HG02678 (cell line): ENCODE measurements at regions not wholly inside any gene's neighbourhood (a gene's known extent, or its start where the extent isn't known, plus 50 kb on each side); places are given as distances from the start of the nearest gene placed in this dataset.
"Not testable (repeated sequence)": the region's sequence is repeated elsewhere in the genome, so short reads cannot be mapped to it uniquely, and the experiment has no call there.

Experiments used
- ATAC-seq: cut with Tn5 transposase; IDR thresholded peaks from one replicate; pipeline ENCODE4 v1.9.1; 2021; ENCODE audit warnings: mild to moderate bottlenecking, moderate library complexity; ENCODE audit not compliant: unreplicated experiment

DNA sequence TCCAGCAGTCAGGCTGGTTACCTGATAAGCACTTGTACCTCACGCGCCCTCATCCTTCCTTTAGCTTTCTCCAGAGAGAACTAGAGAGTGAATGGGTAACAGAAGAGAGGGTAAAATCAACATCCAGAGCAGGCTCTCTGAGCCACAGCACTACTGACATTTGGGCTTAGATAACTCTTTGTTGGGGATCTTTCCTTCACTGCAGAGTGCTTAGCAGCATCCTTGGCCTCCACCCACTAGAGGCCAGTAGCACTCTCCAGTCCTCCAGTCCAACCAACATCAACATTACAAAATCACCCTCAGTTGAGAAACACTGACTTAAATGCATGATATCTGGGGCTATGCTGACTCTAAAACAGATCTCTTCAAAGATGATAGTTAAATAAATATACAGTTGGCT, 220.7 kb downstream of the TACR3 start:
- no peak for ATAC-seq

GRCh38 chr4:103498161-103499070, 221.4 kb downstream of the TACR3 start:
- ATAC-seq = peak; percentile 84

DNA sequence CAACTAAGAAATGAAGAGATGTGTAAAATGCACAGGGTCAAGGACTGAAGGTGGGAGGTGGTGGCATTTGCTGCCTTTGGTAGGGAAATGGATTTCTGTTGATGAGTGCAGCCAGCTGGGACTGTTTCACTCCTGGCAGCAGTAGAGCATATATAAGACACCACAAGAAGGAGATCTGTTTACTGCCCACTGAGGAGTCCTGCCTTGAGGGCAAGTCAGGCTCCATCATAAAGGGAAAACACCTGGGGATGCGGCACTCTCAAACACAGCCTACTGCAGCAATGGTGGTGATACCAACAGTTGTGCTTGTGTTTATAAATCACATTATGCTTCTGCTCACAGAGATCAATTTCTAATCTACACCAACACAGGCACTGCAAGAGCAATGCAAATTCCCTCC, 222.1 kb downstream of the TACR3 start:
- peak; percentile 37 for ATAC-seq

GRCh38 chr4:103496800-103497199, 223.0 kb downstream of the TACR3 start:
- ATAC-seq = no peak

GRCh38 chr4:103493450-103494159, 226.2 kb downstream of the TACR3 start:
- ATAC-seq = no peak

- ATAC-seq = not testable (repeated sequence)
These were observed 234.5 kb downstream of the TACR3 start for GRCh38 chr4:103485296-103485695.

DNA sequence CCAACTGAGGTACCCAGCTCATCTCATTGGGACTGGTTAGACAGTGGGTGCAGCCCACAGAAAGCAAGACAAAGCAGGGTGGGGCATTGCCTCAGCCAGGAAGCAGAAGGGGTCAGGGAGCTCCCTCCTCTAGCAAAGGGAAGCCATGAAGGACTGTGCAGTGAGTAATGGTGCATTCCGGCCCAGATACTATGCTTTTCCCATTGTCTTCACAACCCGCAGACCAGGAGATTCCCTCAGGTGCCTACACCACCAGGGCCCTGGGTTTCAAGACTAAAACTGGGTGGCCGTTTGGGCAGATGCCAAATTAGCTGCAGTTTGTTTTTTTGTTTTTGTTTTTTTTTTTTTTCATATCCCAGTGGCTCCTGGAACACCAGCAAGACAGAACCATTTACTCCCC, 235.3 kb downstream of the TACR3 start:
- no peak for ATAC-seq

DNA sequence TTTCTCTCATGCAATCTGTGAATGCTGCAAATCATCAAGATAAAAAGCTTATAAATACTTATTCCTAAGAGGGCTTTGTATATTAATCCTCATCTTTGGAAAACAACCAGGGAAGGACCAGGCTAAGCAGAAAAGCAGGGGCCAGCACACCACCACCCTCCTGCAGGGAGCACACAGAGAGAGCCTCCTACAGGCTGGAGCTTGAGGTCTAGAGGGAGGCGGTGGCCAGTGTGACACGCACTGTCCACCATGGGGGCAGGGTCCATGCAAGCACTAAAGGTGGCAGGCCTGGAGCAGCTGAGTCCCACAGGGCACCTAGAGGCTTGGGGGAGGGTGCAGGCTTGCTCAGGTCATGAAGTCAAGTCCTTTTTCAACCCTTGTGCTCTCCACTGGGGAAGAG, 236.9 kb downstream of the TACR3 start:
- ATAC-seq = no peak

GRCh38 chr4:103482471-103482870, 237.3 kb downstream of the TACR3 start:
- ATAC-seq = no peak

- no peak for ATAC-seq
These were observed 241.1 kb downstream of the TACR3 start for GRCh38 chr4:103478734-103479133.

DNA sequence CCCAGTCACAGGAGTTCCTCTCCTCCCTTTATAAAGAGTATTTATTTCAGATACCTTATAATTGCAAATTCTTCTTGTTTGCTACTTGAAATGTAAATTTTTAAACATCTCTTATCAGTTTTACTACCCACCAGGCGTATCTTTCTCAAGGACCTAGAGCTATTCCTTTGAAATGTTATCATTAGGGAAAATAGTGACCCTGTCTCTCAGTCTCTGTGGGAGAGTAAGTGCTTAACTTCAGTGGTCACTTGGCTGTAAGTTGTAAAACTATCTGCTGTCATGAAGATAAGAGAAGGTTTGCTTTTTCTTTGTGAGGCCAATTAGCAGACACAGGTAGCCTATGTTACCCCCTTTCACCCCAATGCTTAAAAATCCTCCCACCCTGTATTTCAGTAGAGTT, 241.6 kb downstream of the TACR3 start:
- no peak for ATAC-seq

GRCh38 chr4:103457566-103457965, 259.4 kb upstream of the CENPE start:
- ATAC-seq = no peak

GRCh38 chr4:103451341-103451740, 253.2 kb upstream of the CENPE start:
- no peak for ATAC-seq

- ATAC-seq = no peak
These were observed 252.6 kb upstream of the CENPE start for GRCh38 chr4:103450693-103451092.

DNA sequence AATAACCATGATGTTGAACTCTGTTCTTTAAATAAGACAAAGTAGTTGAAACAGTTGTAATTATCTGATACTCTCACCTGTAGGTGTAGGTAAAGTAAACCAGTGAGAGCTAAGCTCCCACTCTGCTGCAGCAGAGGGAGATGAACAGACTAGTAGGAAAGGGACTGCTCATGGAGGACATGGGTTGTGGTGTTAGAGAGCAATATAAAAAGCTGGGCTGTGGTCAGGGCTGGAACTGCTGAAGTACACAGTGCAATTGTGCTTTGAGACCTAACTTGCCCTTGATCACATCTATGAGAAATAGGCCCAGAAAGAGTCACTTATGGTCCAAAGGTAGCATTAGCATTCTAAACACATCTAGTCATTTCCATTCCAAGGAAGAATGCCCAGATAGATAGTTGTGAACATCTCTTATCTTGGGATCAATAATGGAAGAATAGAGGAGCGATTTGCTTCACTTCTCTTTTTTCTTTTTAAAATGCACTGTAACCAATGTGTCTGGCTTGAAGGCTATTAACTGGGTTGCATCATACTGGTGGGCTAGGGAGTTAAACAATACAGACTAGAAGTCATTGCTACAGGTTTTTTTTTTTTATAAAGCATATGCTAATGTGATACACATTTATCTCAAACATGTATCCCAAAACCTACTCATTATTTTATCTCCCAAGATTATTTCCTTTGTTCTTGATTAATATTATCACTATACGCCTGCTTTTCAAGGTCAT, 251.3 kb upstream of the CENPE start:
- ATAC-seq = no peak

GRCh38 chr4:103445377-103445776, 247.2 kb upstream of the CENPE start:
- no peak for ATAC-seq

DNA sequence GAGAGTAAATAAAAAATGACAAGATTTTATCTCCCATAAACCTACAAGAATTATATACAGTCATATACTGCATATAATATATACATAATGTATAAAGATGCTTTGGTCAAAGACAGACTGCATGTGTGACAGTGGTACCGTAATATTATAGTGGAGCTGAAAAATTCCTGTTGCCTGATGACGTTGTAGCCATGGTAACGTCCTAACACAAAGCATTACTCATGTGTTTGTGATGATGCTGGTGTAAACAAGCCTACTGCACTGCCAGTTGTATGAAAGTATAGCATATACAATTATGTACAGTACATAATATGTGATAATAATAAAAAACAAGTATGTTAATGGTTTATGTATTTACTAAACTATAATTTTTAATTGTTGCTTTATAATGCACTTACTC, 245.2 kb upstream of the CENPE start:
- ATAC-seq = no peak

GRCh38 chr4:103429283-103429682, 231.1 kb upstream of the CENPE start:
- peak; percentile 81 for ATAC-seq

GRCh38 chr4:103425406-103425805, 227.3 kb upstream of the CENPE start:
- no peak for ATAC-seq

- ATAC-seq = no peak
These were observed 226.7 kb upstream of the CENPE start for GRCh38 chr4:103424853-103425252.

DNA sequence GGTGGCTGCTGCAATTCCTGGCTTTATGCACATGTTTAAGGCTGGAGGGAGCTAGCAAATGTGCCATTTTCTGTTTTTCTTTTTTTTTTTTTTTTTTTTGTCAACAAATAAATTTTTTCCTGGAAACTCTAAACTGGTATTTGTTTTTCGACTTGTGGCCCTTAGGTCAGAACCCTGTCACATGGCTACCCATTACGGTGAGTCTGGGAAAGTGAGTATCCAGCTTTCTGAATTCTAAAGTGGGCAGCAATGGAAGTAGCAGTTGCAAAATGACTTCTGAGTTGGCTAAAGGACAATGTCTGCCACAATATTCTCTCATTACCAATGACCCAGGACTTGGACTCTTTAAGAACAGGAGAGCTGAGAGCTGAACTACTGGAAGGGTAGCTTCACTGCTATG, 225.1 kb upstream of the CENPE start:
- no peak for ATAC-seq
